Body of pancreas (tissue), 4 donors: ENCODE measurements at regions not wholly inside any gene's neighbourhood (a gene's known extent, or its start where the extent isn't known, plus 50 kb on each side); places are given as distances from the start of the nearest gene placed in this dataset.

Experiments used
- POLR2A ChIP-seq, 3 donors: fragments of 450-650 bp; IDR thresholded peaks; one replicate each; pipeline ENCODE4 v1.6.1; 2016; ENCODE audit warnings: antibody characterized with exemption in 3 of 3, mild to moderate bottlenecking in 2 of 3
- TF ChIP-seq, protein P1 (sequence below), 7 experiments: fragments of 450-650 bp in 4 of 7; fragments of 200-600 bp in 3 of 7; sonication (generic) in 3 of 7; IDR thresholded peaks; one replicate each; pipeline ENCODE4 v1.5.1; 2016 to 2019; ENCODE audit warnings: antibody characterized with exemption in 7 of 7

DNA sequence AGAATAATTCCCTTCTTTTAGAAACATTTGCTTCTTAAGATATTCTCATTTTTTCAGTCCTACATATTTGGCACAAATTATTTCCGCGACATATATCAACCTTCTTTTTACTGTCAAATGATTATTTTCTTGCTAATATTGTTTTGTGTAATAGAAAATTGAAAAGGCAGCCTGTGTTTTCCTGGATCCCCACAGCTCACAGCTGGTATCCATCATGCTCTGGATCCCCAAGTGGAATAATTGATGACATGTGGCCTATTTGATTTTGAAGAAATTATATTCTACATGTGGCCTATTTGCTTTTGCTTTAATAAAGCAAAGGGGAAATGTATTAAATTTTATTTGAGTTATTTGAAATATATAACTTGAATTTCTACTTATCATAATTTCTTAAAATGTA lies 199.4 kb upstream of the LUZP2 start:
- TF ChIP-seq, protein P1, sequence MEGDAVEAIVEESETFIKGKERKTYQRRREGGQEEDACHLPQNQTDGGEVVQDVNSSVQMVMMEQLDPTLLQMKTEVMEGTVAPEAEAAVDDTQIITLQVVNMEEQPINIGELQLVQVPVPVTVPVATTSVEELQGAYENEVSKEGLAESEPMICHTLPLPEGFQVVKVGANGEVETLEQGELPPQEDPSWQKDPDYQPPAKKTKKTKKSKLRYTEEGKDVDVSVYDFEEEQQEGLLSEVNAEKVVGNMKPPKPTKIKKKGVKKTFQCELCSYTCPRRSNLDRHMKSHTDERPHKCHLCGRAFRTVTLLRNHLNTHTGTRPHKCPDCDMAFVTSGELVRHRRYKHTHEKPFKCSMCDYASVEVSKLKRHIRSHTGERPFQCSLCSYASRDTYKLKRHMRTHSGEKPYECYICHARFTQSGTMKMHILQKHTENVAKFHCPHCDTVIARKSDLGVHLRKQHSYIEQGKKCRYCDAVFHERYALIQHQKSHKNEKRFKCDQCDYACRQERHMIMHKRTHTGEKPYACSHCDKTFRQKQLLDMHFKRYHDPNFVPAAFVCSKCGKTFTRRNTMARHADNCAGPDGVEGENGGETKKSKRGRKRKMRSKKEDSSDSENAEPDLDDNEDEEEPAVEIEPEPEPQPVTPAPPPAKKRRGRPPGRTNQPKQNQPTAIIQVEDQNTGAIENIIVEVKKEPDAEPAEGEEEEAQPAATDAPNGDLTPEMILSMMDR (IDR thresholded peaks at IDR 0.05): no peak
- TF ChIP-seq POLR2A (IDR thresholded peaks at IDR 0.05): no peak
